DMS153 (cell line): ENCODE measurements at regions not wholly inside any gene's neighbourhood (a gene's known extent, or its start where the extent isn't known, plus 50 kb on each side); places are given as distances from the start of the nearest gene placed in this dataset.

ENCODE experiments used
- DNase-seq: peaks from one replicate; lab custom pipeline; 2025; lab: John Stamatoyannopoulos, UW

GRCh38 chr6:156519940-156520339, 257.2 kb upstream of the ARID1B start:
- DNase-seq, result no peak

DNA sequence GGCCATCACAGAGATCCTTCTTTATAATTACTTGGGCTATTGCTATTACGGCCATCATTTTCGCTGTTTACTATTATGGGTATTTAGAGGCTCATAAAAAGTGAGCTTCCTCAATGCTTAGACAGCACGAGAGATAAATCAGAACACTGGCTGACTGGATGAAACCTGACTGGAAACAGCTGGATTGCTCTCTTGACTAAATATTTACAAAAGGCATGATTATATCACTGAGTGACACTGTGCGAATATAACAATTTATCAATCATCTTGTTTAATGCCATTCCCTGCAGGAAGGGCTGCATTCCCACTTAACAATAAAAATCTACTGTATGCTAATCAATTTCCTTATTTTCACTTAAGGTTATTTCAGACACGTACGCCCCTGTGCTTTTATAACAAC, 260.1 kb upstream of the ARID1B start:
- no peak for DNase-seq

- no peak for DNase-seq
Measured at GRCh38 chr6:156515242-156515641, 261.9 kb upstream of the ARID1B start.

DNA sequence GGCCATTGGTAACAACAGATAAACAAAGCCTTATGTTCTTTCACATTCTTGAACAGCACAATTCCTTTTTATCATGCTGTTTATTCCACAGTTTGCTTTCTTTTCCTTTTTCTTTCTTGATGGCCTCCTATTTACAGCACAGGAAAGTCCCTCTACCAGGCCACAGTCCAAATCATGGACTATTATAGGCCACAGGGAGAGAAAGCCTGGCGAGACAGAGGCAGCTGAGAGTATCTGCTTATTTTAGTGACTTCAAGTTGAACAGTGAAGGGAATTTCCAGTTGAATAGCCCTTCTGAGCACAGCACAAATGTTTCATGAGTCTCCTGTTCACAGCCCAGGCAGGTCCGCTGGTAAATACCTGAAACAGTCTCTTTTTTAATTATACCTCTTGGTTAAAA, 263.7 kb upstream of the ARID1B start:
- DNase-seq, result no peak

- no peak for DNase-seq
Measured at GRCh38 chr6:156511570-156511969, 265.6 kb upstream of the ARID1B start.

GRCh38 chr6:156511051-156511450, 266.1 kb upstream of the ARID1B start:
- DNase-seq, result no peak

DNA sequence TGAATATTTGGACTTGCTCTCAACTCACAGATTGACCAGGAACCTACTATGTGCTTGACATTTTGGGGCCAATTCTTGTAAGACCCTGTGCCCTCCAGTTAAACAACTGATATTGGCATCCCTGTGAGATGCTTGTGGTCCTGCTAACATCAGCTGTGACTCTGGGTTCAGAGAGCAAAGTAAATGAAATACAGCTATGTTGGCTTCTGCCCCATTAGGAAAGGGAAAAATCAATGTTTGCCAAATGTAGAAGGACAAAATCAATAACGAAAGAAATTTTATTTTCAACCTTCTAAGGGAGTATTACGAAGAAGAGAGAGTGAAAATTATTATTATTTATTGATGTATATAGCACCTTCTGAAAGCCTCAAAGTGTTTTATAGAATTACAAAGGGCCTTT, 266.9 kb upstream of the ARID1B start:
- DNase-seq, result no peak

GRCh38 chr6:156509496-156509895, 267.7 kb upstream of the ARID1B start:
- DNase-seq, result no peak

DNA sequence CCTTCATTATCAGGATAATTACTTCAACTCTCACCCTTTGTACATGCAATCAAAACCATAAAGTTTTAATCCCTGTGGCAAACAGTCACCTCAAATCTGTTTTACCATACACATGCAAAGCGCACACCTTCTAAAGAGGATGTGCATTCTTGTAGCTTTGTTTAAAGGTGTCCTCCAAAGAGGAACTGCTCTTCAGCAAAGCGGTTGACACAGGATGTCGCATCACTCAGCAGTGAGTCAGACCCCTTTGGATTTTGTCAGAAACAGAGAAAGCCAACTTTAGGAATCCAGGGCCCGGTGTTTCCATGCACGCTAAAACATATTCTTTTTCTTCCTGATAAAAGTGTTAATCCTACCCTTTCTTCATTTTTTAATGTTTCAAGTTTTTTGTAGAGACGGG, 268.3 kb upstream of the ARID1B start:
- no peak for DNase-seq

GRCh38 chr6:156508126-156508525, 269.1 kb upstream of the ARID1B start:
- no peak for DNase-seq

DNA sequence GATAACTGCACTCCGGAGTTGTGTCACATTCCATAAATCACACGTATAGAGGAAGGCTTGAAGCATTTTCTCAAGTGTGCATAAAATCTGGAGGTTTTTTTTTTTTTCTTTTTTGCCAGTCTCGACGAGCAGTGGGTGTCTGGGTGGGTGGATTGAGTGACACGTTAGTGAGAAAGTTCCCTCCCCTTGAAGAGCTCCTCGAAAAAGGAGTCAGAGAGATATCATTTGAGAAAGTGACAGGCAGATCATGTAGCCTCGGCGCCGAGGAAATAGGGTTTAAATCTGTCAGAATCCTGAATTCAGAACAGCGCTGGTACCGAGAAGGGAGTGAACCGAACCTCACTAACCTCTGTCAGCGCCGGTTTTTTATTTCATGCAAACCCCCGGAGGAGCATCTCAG, 269.5 kb upstream of the ARID1B start:
- DNase-seq, result no peak

DNA sequence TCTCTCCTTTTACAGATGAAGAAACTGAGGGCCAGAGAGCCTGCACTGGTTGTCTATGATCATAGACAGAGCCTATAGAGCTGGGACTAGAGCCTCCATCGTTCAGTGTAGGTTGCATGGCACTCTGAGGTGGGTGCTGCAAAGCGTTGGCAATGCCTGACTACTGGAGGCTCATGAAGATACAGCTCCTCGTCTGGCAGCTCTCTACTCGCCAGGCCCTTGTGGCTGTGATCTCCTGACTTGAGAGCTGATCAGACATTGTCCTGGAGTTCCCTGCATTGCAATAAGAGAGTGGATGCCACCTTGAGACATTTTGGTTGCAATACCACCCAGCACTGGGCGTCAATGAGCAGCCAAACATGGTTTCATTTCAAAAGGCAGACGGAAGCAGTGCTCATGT, 270.1 kb upstream of the ARID1B start:
- DNase-seq, result no peak

- no peak for DNase-seq
Measured at GRCh38 chr6:156502969-156503504, 274.1 kb upstream of the ARID1B start.

DNA sequence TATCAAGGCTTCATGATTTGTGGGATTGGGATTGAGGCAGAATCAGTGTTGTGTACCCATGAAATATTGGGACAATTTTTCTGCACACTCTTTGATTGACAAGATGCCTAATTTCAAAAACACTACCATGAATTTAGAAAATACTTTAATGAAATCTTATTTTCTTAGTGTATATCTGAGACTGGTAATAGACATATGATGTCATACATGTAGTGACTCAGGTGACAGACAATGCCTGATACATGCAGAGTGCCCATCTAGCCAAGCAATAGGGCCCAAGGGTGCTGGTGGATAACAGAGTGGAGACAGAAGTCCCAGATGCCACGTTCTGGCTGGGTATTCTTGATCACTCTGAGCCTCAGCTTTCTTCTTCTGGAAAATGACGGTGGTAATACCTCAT, 279.6 kb upstream of the ARID1B start:
- DNase-seq, result no peak

GRCh38 chr6:156487877-156488276, 289.3 kb upstream of the ARID1B start:
- no peak for DNase-seq

DNA sequence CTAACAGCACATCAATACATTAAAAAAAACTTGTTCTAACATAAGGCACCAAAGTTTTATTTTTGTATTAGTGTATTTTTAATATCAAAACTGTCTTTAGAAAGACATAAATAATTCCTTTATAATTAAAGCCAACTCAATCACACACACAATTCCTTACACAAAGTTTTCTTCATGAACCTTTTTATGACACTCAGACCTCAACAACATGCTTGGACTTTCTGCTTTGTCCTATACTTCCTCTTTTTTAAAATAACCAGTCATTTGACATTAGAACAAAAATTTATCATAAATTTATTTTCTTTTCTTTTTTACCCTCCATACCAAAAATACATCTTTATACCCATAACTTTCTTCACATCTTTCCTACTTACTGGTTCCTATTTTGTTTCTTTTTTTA, 292.0 kb upstream of the ARID1B start:
- DNase-seq, result no peak

DNA sequence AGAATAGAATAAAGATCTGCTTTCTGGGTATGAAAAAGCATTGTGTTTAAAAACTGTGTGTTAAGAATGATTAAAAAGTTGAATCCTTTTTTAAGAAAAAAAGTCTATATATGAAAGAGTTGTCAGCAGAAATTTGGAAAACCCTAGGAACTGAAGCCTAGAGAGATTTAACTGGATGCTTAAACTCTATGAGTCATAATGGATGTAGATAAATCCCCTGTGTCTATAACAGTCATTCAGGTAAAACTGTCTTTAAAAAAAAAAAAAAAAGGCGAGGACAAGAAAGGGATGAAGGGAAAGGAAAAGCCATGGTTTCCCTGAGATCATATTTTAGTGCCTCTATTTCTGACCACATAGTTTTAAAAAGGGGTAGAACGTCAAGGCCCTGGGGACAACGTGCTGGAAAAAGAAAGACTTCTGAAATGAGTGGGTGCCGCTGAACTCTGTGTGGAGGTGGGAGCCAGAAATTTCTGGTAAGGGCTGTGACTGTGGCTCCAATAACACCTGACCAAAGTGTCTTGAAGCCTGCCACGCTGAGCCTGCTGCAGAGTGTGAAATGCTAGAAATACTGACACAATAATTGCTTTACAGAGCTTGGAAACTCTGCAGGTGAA, 302.6 kb upstream of the ARID1B start:
- no peak for DNase-seq

GRCh38 chr6:156471000-156471399, 306.2 kb upstream of the ARID1B start:
- no peak for DNase-seq

GRCh38 chr6:156464100-156464878, 312.9 kb upstream of the ARID1B start:
- DNase-seq, result no peak

- no peak for DNase-seq
Measured at GRCh38 chr6:156461647-156462046, 315.5 kb upstream of the ARID1B start.

GRCh38 chr6:156457601-156458000, 319.6 kb upstream of the ARID1B start:
- no peak for DNase-seq

GRCh38 chr6:156455847-156456246, 321.3 kb upstream of the ARID1B start:
- DNase-seq, result no peak

DNA sequence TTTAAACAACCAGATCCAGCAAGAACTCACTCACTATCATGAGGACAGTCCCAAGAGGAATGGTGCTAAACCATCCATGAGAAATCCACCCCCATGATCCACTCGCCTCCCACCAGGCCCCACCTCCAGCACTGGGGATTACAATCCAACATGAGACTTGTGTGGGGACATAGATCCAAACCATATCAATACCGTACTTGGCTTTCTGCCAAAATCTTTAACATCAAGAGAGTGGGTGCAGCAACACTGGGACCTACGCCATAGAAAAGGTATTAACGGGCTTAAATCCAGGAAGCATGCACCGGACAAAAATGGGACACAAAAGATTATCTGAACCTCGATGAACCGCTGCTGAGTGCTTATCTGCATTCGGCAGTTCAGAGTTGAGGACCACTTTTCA, 322.3 kb upstream of the ARID1B start:
- no peak for DNase-seq

GRCh38 chr6:156451726-156452125, 325.5 kb upstream of the ARID1B start:
- no peak for DNase-seq
